Hepatocyte (in vitro differentiated cells): ENCODE measurements at regions not wholly inside any gene's neighbourhood (a gene's known extent, or its start where the extent isn't known, plus 50 kb on each side); places are given as distances from the start of the nearest gene placed in this dataset. TPM values are rescaled to one million over a fixed set of nuclear protein-coding genes. Genes with fewer than 3 reads are reported as not detected.

ENCODE experiments used
- DNase-seq: peaks from one replicate; pipeline ENCODE4 v3.0.0-alpha.2; 2016; ENCODE audit warnings: low spot score
- H2AFZ ChIP-seq: fragments of 200-600 bp; sonication (generic); 2 replicates; pipeline ENCODE4 v1.6.0; 2016; ENCODE audit warnings: antibody characterized with exemption, mild to moderate bottlenecking
- H3K27ac ChIP-seq: fragments of 200-600 bp; sonication (generic); 2 replicates; pipeline ENCODE4 v1.5.1; 2016; ENCODE audit warnings: mild to moderate bottlenecking
- H3K27me3 ChIP-seq: fragments of 200-600 bp; sonication (generic); 2 replicates; pipeline ENCODE4 v1.6.1; 2016
- H3K36me3 ChIP-seq: fragments of 200-600 bp; sonication (generic); replicated peaks from 2 replicates; pipeline ENCODE4 v1.5.1; 2016; ENCODE audit warnings: low read depth; ENCODE audit not compliant: insufficient read depth
- H3K4me1 ChIP-seq: fragments of 200-600 bp; sonication (generic); 2 replicates; pipeline ENCODE4 v1.5.1; 2016; ENCODE audit warnings: mild to moderate bottlenecking, moderate library complexity; ENCODE audit not compliant: insufficient read depth
- H3K4me2 ChIP-seq: fragments of 200-600 bp; sonication (generic); 2 replicates; pipeline ENCODE4 v1.6.0; 2016
- H3K4me3 ChIP-seq: fragments of 200-600 bp; sonication (generic); 2 replicates; pipeline ENCODE4 v1.5.1; 2016; ENCODE audit warnings: mild to moderate bottlenecking
- H3K79me2 ChIP-seq: fragments of 200-600 bp; sonication (generic); 2 replicates; pipeline ENCODE4 v1.6.0; 2017; ENCODE audit warnings: mild to moderate bottlenecking
- H3K9me2 ChIP-seq: fragments of 200-600 bp; sonication (generic); replicated peaks from 2 replicates; pipeline ENCODE4 v1.6.0; 2017; ENCODE audit warnings: mild to moderate bottlenecking; ENCODE audit not compliant: insufficient read depth
- H3K9me3 ChIP-seq: fragments of 200-600 bp; sonication (generic); 2 replicates; pipeline ENCODE4 v1.5.1; 2016; ENCODE audit warnings: low read depth, mild to moderate bottlenecking
- H4K20me1 ChIP-seq: fragments of 200-600 bp; sonication (generic); 2 replicates; pipeline ENCODE4 v1.6.0; 2016; ENCODE audit warnings: mild to moderate bottlenecking; ENCODE audit not compliant: insufficient read depth, poor library complexity, severe bottlenecking
- CTCF ChIP-seq: fragments of 200-600 bp; sonication (generic); IDR thresholded peaks from 2 replicates; pipeline ENCODE4 v1.5.1; 2016; ENCODE audit warnings: antibody characterized with exemption, mild to moderate bottlenecking; ENCODE audit not compliant: poor library complexity
- EZH2 ChIP-seq: fragments of 200-600 bp; sonication (generic); IDR thresholded peaks from 2 replicates; pipeline ENCODE4 v1.6.1; 2016; ENCODE audit warnings: antibody characterized with exemption, mild to moderate bottlenecking, borderline replicate concordance
- EZH2phosphoT487 ChIP-seq: fragments of 200-600 bp; sonication (generic); IDR thresholded peaks from one replicate; pipeline ENCODE4 v1.6.1; 2018; ENCODE audit warnings: antibody characterized with exemption, mild to moderate bottlenecking, low read depth, moderate library complexity; ENCODE audit not compliant: unreplicated experiment, severe bottlenecking
- WGBS: methylation state at CpG from one replicate; pipeline ENCODE4 v1.1.6; 2016; ENCODE audit warnings: low lambda C conversion rate; ENCODE audit errors: missing lambda C conversion rate; 5-methylcytosine and 5-hydroxymethylcytosine counted together
- microRNA counts: library from miRNA; unstranded; fragments of <30 nt; microRNA quantifications from one replicate; lab custom pipeline; 2017
- microRNA-seq: library from miRNA; unstranded; fragments of <30 nt; microRNA quantifications from one replicate; pipeline ENCODE4, GENCODE V29; 2017
- small RNA-seq: library from RNA; depleted of rRNA; stranded (forward); fragments of <200 nt; gene quantifications from one replicate; pipeline ENCODE3, GENCODE V24; 2014

- TF ChIP-seq CTCF (no peak), EZH2phosphoT487 (no peak), EZH2 (no peak)
- Histone ChIP-seq H2AFZ (no peak overlapping the region), H3K36me3 (no peaks in the 10 kb centered on the region), H3K27ac (no peak overlapping the region), H4K20me1 (no peaks in the 10 kb centered on the region), H3K4me3 (no peak overlapping the region), H3K4me2 (no peak overlapping the region), H3K4me1 (no peaks in the 10 kb centered on the region), H3K27me3 (no peaks in the 10 kb centered on the region), H3K9me3 (no peaks in the 10 kb centered on the region), H3K9me2 (no peaks in the 10 kb centered on the region), H3K79me2 (no peaks in the 10 kb centered on the region)
- no peak for DNase-seq
- 88% methylated on average over 2 of the region's 2 CpGs for WGBS
Measured at GRCh38 chr1:65097076-65097475, 50.9 kb upstream of the AK4 start.

MicroRNAs in the stretch of these regions (microRNA counts, 767-probe panel; counts per million panel counts)
- microRNA hsa-miR-101-3p (lab: Ali Mortazavi, UCI), result not detected

Small RNAs in the stretch of these regions (microRNA-seq; reads per million reads assigned to microRNA genes)
- gene MIR101-1, result 2.7 reads per million
- gene MIR3671, result not detected

Small RNAs in the stretch of these regions (small RNA-seq; reads per million reads assigned to genes)
- gene MIR101-1 (0.87 reads per million, percentile 66 among the genes with 10 or more reads in this experiment), gene MIR3671 (not detected), gene MRPS21P1 (not detected), gene RNU6-1176P (not detected)
